ENCODE measurements at regions not wholly inside any gene's neighbourhood (a gene's known extent, or its start where the extent isn't known, plus 50 kb on each side); places are given as distances from the start of the nearest gene placed in this dataset.
A peak's percentile ranks its signal among the peaks of the same experiment; 100 is the strongest.

- H3K4me1 ChIP-seq (ENCODE audit: low read length), result no peaks in the 10 kb centered on the region
- no peaks in the 10 kb centered on the region for H3K9me2 ChIP-seq (replicated peaks; ENCODE audit: insufficient read depth, low read length)
- H4K20me1 ChIP-seq (ENCODE audit: insufficient read depth, low read length), result no peaks in the 10 kb centered on the region
- no peaks in the 10 kb centered on the region for H3K36me3 ChIP-seq (replicated peaks; ENCODE audit: insufficient read depth, low read length)
- peak overlapping the region; percentile 47; the same call in 1 of the 2 replicates for H2AFZ ChIP-seq (ENCODE audit: low read length)
- no peak overlapping the region for H3K9ac ChIP-seq (ENCODE audit: low read length)
- H3K4me3 ChIP-seq (ENCODE audit: low read length), result 0 out of 2 replicates have a peak overlapping the region, but pooled peaks have one; percentile 10
- no peak for TF ChIP-seq CTCF (IDR thresholded peaks at IDR 0.05; ENCODE audit: low read length)
- H3F3A ChIP-seq (ENCODE audit: insufficient read depth, low read length), result no peaks in the 10 kb centered on the region
- no peaks in the 10 kb centered on the region for H3K27me3 ChIP-seq (replicated peaks; ENCODE audit: insufficient read depth, low read length)
- H3K27ac ChIP-seq (ENCODE audit: low read length), result no peak overlapping the region
- DNase-seq, result peak; percentile 44
- H3K9me3 ChIP-seq (replicated peaks; ENCODE audit: insufficient read depth, low read length), result no peaks in the 10 kb centered on the region
- H3K4me2 ChIP-seq (ENCODE audit: low read depth, low read length), result peak overlapping the region; percentile 43; the same call in 1 of the 2 replicates
- no peaks in the 10 kb centered on the region for H3K79me2 ChIP-seq (ENCODE audit: low read length)
These were observed 274.9 kb upstream of the ZC3H12C start for GRCh38 chr11:109818290-109818689.

GRCh38 chr11:109819410-109819809, 273.8 kb upstream of the ZC3H12C start:
- no peaks in the 10 kb centered on the region for H3K9me3 ChIP-seq (replicated peaks; ENCODE audit: insufficient read depth, low read length)
- H3F3A ChIP-seq (ENCODE audit: insufficient read depth, low read length), result no peaks in the 10 kb centered on the region
- no peaks in the 10 kb centered on the region for H4K20me1 ChIP-seq (ENCODE audit: insufficient read depth, low read length)
- H3K9ac ChIP-seq (ENCODE audit: low read length), result no peak overlapping the region
- no peak for DNase-seq
- no peaks in the 10 kb centered on the region for H3K4me1 ChIP-seq (ENCODE audit: low read length)
- H3K27ac ChIP-seq (ENCODE audit: low read length), result no peak overlapping the region
- 0 out of 2 replicates have a peak overlapping the region, but pooled peaks have one; percentile 10 for H2AFZ ChIP-seq (ENCODE audit: low read length)
- no peaks in the 10 kb centered on the region for H3K79me2 ChIP-seq (ENCODE audit: low read length)
- no peaks in the 10 kb centered on the region for H3K36me3 ChIP-seq (replicated peaks; ENCODE audit: insufficient read depth, low read length)
- no peak overlapping the region for H3K4me2 ChIP-seq (ENCODE audit: low read depth, low read length)
- no peaks in the 10 kb centered on the region for H3K27me3 ChIP-seq (replicated peaks; ENCODE audit: insufficient read depth, low read length)
- H3K4me3 ChIP-seq (ENCODE audit: low read length), result no peak overlapping the region
- no peak for TF ChIP-seq EZH2phosphoT487 (IDR thresholded peaks at IDR 0.05; ENCODE audit: low read length)
- TF ChIP-seq CTCF (IDR thresholded peaks at IDR 0.05; ENCODE audit: low read length), result no peak
- no peak for TF ChIP-seq EZH2 (optimal IDR thresholded peaks at IDR 0.05; ENCODE audit: low read depth, low read length)
- H3K9me2 ChIP-seq (replicated peaks; ENCODE audit: insufficient read depth, low read length), result no peaks in the 10 kb centered on the region

- no peak overlapping the region for H3K4me3 ChIP-seq (ENCODE audit: low read length)
- no peaks in the 10 kb centered on the region for H3K9me3 ChIP-seq (replicated peaks; ENCODE audit: insufficient read depth, low read length)
- no peaks in the 10 kb centered on the region for H4K20me1 ChIP-seq (ENCODE audit: insufficient read depth, low read length)
- no peak overlapping the region for H3K27ac ChIP-seq (ENCODE audit: low read length)
- H3K79me2 ChIP-seq (ENCODE audit: low read length), result no peaks in the 10 kb centered on the region
- H3F3A ChIP-seq (ENCODE audit: insufficient read depth, low read length), result no peaks in the 10 kb centered on the region
- no peaks in the 10 kb centered on the region for H3K9me2 ChIP-seq (replicated peaks; ENCODE audit: insufficient read depth, low read length)
- H3K4me2 ChIP-seq (ENCODE audit: low read depth, low read length), result no peak overlapping the region
- H3K4me1 ChIP-seq (ENCODE audit: low read length), result no peaks in the 10 kb centered on the region
- no peak overlapping the region for H2AFZ ChIP-seq (ENCODE audit: low read length)
- TF ChIP-seq EZH2 (optimal IDR thresholded peaks at IDR 0.05; ENCODE audit: low read depth, low read length), result no peak
- no peak for TF ChIP-seq EZH2phosphoT487 (IDR thresholded peaks at IDR 0.05; ENCODE audit: low read length)
- TF ChIP-seq CTCF (IDR thresholded peaks at IDR 0.05; ENCODE audit: low read length), result no peak
- no peaks in the 10 kb centered on the region for H3K27me3 ChIP-seq (replicated peaks; ENCODE audit: insufficient read depth, low read length)
- H3K9ac ChIP-seq (ENCODE audit: low read length), result no peak overlapping the region
- H3K36me3 ChIP-seq (replicated peaks; ENCODE audit: insufficient read depth, low read length), result no peaks in the 10 kb centered on the region
- no peak for DNase-seq
These were observed 271.7 kb upstream of the ZC3H12C start for GRCh38 chr11:109821511-109821910.
